Mesenchymal stem cell (in vitro differentiated cells and primary cell): ENCODE measurements at regions not wholly inside any gene's neighbourhood (a gene's known extent, or its start where the extent isn't known, plus 50 kb on each side); places are given as distances from the start of the nearest gene placed in this dataset.
A peak's percentile ranks its signal among the peaks of the same experiment; 100 is the strongest.

Source experiments
- DNase-seq: peaks from one replicate; pipeline ENCODE4 v3.0.0-alpha.2; 2013
- H2AFZ ChIP-seq: one replicate; pipeline ENCODE4 v1.6.1; 2013; ENCODE audit warnings: low read depth, mild to moderate bottlenecking, control low read depth, inconsistent platforms, low read length, moderate library complexity
- H2AK5ac ChIP-seq: 2 replicates; pipeline ENCODE4 v1.6.1; 2013; ENCODE audit warnings: low read length, moderate library complexity, mild to moderate bottlenecking, inconsistent platforms; ENCODE audit not compliant: severe bottlenecking
- H2BK120ac ChIP-seq: one replicate; pipeline ENCODE4 v1.6.1; 2013; ENCODE audit warnings: low read depth, mild to moderate bottlenecking, inconsistent platforms, low read length, moderate library complexity
- H2BK12ac ChIP-seq, 2 experiments: one replicate each; pipeline ENCODE4 v1.6.1; 2013; ENCODE audit warnings: inconsistent platforms in 2 of 2, low read length in 2 of 2, mild to moderate bottlenecking in 2 of 2, moderate library complexity in 2 of 2, control low read depth in 1 of 2
- H2BK15ac ChIP-seq: one replicate; pipeline ENCODE4 v1.6.1; 2013; ENCODE audit warnings: mild to moderate bottlenecking, low read depth, inconsistent platforms; ENCODE audit not compliant: poor library complexity, severe bottlenecking
- H2BK5ac ChIP-seq: 2 replicates; pipeline ENCODE4 v1.6.1; 2013; ENCODE audit warnings: low read depth, mild to moderate bottlenecking, low read length, control low read depth, inconsistent platforms; ENCODE audit not compliant: poor library complexity, severe bottlenecking
- H3K14ac ChIP-seq, 2 experiments: one replicate each; pipeline ENCODE4 v1.6.1; 2013; ENCODE audit warnings: inconsistent platforms in 2 of 2, low read length in 2 of 2, control low read depth in 1 of 2, mild to moderate bottlenecking in 1 of 2, moderate library complexity in 1 of 2
- H3K18ac ChIP-seq, 2 experiments: one replicate each; pipeline ENCODE4 v1.6.1; 2013; ENCODE audit warnings: inconsistent platforms in 2 of 2, low read length in 2 of 2, control low read depth in 1 of 2, low read depth in 1 of 2, mild to moderate bottlenecking in 1 of 2
- H3K23ac ChIP-seq, 2 experiments: one replicate each; pipeline ENCODE4 v1.6.1; 2013; ENCODE audit warnings: inconsistent platforms in 2 of 2, low read length in 2 of 2, mild to moderate bottlenecking in 2 of 2, moderate library complexity in 2 of 2, control low read depth in 1 of 2
- H3K27ac ChIP-seq: 2 replicates; pipeline ENCODE4 v1.5.1; 2013; ENCODE audit warnings: mild to moderate bottlenecking, moderate library complexity, low read length, control low read depth, inconsistent platforms; ENCODE audit not compliant: poor library complexity, severe bottlenecking
- H3K27me3 ChIP-seq, 2 experiments: 2 replicates each; pipeline versions ENCODE4 v1.6.1 to v1.7.0; 2013; ENCODE audit warnings: low read length in 2 of 2, mild to moderate bottlenecking in 2 of 2, moderate library complexity in 2 of 2, control low read depth in 1 of 2, inconsistent platforms in 1 of 2; ENCODE audit not compliant: control insufficient read depth in 1 of 2, insufficient read depth in 1 of 2
- H3K36me3 ChIP-seq, 2 experiments: 2 replicates each; pipeline versions ENCODE4 v1.6.1 to v1.7.0; 2013; ENCODE audit warnings: low read length in 2 of 2, control low read depth in 1 of 2, inconsistent platforms in 1 of 2, low read depth in 1 of 2, mild to moderate bottlenecking in 1 of 2; ENCODE audit not compliant: insufficient read depth in 2 of 2, control insufficient read depth in 1 of 2
- H3K4ac ChIP-seq, 2 experiments: one replicate each; pipeline ENCODE4 v1.6.1; 2013; ENCODE audit warnings: inconsistent platforms in 2 of 2, low read length in 2 of 2, mild to moderate bottlenecking in 2 of 2, moderate library complexity in 2 of 2, control low read depth in 1 of 2, low read depth in 1 of 2
- H3K4me1 ChIP-seq: 2 replicates; pipeline ENCODE4 v1.6.1; 2013; ENCODE audit warnings: low read depth, low read length, control low read depth; ENCODE audit not compliant: control insufficient read depth, insufficient read depth
- H3K4me2 ChIP-seq: 2 replicates; pipeline ENCODE4 v1.6.1; 2013; ENCODE audit warnings: low read length, mild to moderate bottlenecking, inconsistent platforms; ENCODE audit not compliant: poor library complexity, severe bottlenecking
- H3K4me3 ChIP-seq, 2 experiments: 2 replicates each; pipeline versions ENCODE4 v1.5.1 to v1.7.0; 2013; ENCODE audit warnings: low read length in 2 of 2, mild to moderate bottlenecking in 2 of 2, control low read depth in 1 of 2, low read depth in 1 of 2; ENCODE audit not compliant: insufficient read depth in 1 of 2
- H3K79me1 ChIP-seq: replicated peaks from 2 replicates; pipeline ENCODE4 v1.6.1; 2013; ENCODE audit warnings: mild to moderate bottlenecking, control low read depth, low read length, inconsistent platforms; ENCODE audit not compliant: poor library complexity, severe bottlenecking
- H3K9ac ChIP-seq: 2 replicates; pipeline ENCODE4 v1.7.0; 2013; ENCODE audit warnings: mild to moderate bottlenecking, low read length, moderate library complexity
- H3K9me3 ChIP-seq: 2 replicates; pipeline ENCODE4 v1.7.0; 2013; ENCODE audit warnings: mild to moderate bottlenecking, low read length; ENCODE audit not compliant: control insufficient read depth
- H4K8ac ChIP-seq: one replicate; pipeline ENCODE4 v1.6.1; 2013; ENCODE audit warnings: inconsistent platforms, mild to moderate bottlenecking, low read length, moderate library complexity
- H4K91ac ChIP-seq: one replicate; pipeline ENCODE4 v1.6.1; 2013; ENCODE audit warnings: mild to moderate bottlenecking, low read length, inconsistent platforms
- WGBS: methylation state at CpG from one replicate; pipeline ENCODE4 v1.1.7; 2013; ENCODE audit warnings: mixed read lengths; 5-methylcytosine and 5-hydroxymethylcytosine counted together

DNA sequence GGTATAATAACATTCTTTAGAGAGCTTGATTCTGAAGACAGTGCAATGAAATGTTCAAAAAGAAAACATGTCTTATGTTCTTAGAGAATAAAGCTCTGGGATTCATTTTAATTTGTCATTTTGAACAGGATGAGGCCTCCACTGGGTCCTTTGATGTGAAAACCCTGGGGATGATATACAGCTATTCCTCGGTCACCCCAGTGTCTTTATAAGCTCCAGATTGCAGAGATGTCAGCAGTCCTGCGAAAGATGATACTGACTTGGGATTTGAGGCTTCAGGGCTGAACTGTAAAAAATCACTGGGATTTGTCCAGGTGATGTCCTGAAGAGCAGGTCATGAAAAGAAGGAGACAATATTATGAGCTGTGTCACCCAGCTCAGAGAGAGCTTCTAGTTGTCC is 529.7 kb upstream of the ZNF608 start:
- DNase-seq, result no peak
- Histone ChIP-seq H2AK5ac (no peak overlapping the region), H2BK5ac (no peak overlapping the region), H4K91ac (no peak overlapping the region), H2BK12ac (peak overlapping the region in 1 of 2 experiments; percentile 63), H3K27ac (no peak overlapping the region), H4K8ac (no peak overlapping the region), H3K14ac (no peak overlapping the region), H3K4ac (no peak overlapping the region), H3K36me3 (no peaks in the 10 kb centered on the region), H3K4me2 (no peak overlapping the region), H3K9ac (no peak overlapping the region), H2AFZ (no peak overlapping the region), H3K23ac (no peak overlapping the region), H3K27me3 (no peaks in the 10 kb centered on the region), H2BK120ac (no peak overlapping the region), H3K79me1 (no peaks in the 10 kb centered on the region), H3K18ac (no peak overlapping the region), H3K4me3 (no peak overlapping the region), H2BK15ac (no peak overlapping the region), H3K4me1 (peaks cover 10% of the 10 kb centered on the region), H3K9me3 (no peaks in the 10 kb centered on the region)
- 56% methylated on average over 2 of the region's 2 CpGs for WGBS

GRCh38 chr5:125277494-125278154 is 531.2 kb upstream of the ZNF608 start:
- Histone ChIP-seq H4K8ac (no peak overlapping the region), H3K4ac (no peak overlapping the region), H3K14ac (no peak overlapping the region), H3K27me3 (no peaks in the 10 kb centered on the region), H3K79me1 (no peaks in the 10 kb centered on the region), H2BK15ac (no peak overlapping the region), H2BK5ac (no peak overlapping the region), H2BK12ac (peak overlapping the region in 1 of 2 experiments; percentile 3), H3K23ac (no peak overlapping the region), H3K4me1 (peaks cover 10% of the 10 kb centered on the region), H3K36me3 (no peaks in the 10 kb centered on the region), H3K27ac (no peak overlapping the region), H3K4me2 (no peak overlapping the region), H2BK120ac (no peak overlapping the region), H3K4me3 (no peak overlapping the region), H3K9ac (no peak overlapping the region), H2AK5ac (no peak overlapping the region), H3K18ac (peak overlapping the region in 1 of 2 experiments; percentile 5), H2AFZ (no peak overlapping the region), H4K91ac (no peak overlapping the region), H3K9me3 (no peaks in the 10 kb centered on the region)
- 65% methylated on average over 3 of the region's 3 CpGs for WGBS
- DNase-seq, result peak; percentile 67

GRCh38 chr5:125278711-125279110 is 532.3 kb upstream of the ZNF608 start:
- H3K9me3 ChIP-seq, result no peaks in the 10 kb centered on the region
- H3K4ac ChIP-seq, result no peak overlapping the region
- no peak overlapping the region for H2BK12ac ChIP-seq
- no peak overlapping the region for H3K4me2 ChIP-seq
- no CpG with 5 or more reads among the region's 2 CpGs for WGBS
- H3K27ac ChIP-seq, result no peak overlapping the region
- H2BK15ac ChIP-seq, result no peak overlapping the region
- H2AFZ ChIP-seq, result no peak overlapping the region
- no peak overlapping the region for H2AK5ac ChIP-seq
- H3K27me3 ChIP-seq, result no peaks in the 10 kb centered on the region
- H3K9ac ChIP-seq, result no peak overlapping the region
- DNase-seq, result no peak
- no peak overlapping the region for H3K4me3 ChIP-seq
- no peak overlapping the region for H3K23ac ChIP-seq
- H4K8ac ChIP-seq, result no peak overlapping the region
- H3K36me3 ChIP-seq, result no peaks in the 10 kb centered on the region
- H3K14ac ChIP-seq, result no peak overlapping the region
- H4K91ac ChIP-seq, result no peak overlapping the region
- no peak overlapping the region for H3K18ac ChIP-seq
- peaks cover 7% of the 10 kb centered on the region for H3K4me1 ChIP-seq
- no peak overlapping the region for H2BK120ac ChIP-seq
- no peak overlapping the region for H2BK5ac ChIP-seq
- no peaks in the 10 kb centered on the region for H3K79me1 ChIP-seq

- H3K36me3 ChIP-seq, result no peaks in the 10 kb centered on the region
- H2AK5ac ChIP-seq, result no peak overlapping the region
- H4K91ac ChIP-seq, result no peak overlapping the region
- no peak overlapping the region for H2BK15ac ChIP-seq
- H3K4ac ChIP-seq, result no peak overlapping the region
- H3K9ac ChIP-seq, result no peak overlapping the region
- H3K14ac ChIP-seq, result no peak overlapping the region
- no peak overlapping the region for H2BK12ac ChIP-seq
- H2BK5ac ChIP-seq, result no peak overlapping the region
- H3K23ac ChIP-seq, result no peak overlapping the region
- H3K79me1 ChIP-seq, result no peaks in the 10 kb centered on the region
- no peak overlapping the region for H3K4me2 ChIP-seq
- H3K9me3 ChIP-seq, result no peaks in the 10 kb centered on the region
- no peak overlapping the region for H4K8ac ChIP-seq
- no peaks in the 10 kb centered on the region for H3K27me3 ChIP-seq
- DNase-seq, result peak; percentile 45
- H2AFZ ChIP-seq, result no peak overlapping the region
- H3K4me3 ChIP-seq, result no peak overlapping the region
- H3K18ac ChIP-seq, result no peak overlapping the region
- no peak overlapping the region for H3K27ac ChIP-seq
- H2BK120ac ChIP-seq, result no peak overlapping the region
- peaks cover 4% of the 10 kb centered on the region for H3K4me1 ChIP-seq
These were observed 535.2 kb upstream of the ZNF608 start for GRCh38 chr5:125281667-125282066.
